Ovary (tissue), 3 donors: ENCODE measurements at regions not wholly inside any gene's neighbourhood (a gene's known extent, or its start where the extent isn't known, plus 50 kb on each side); places are given as distances from the start of the nearest gene placed in this dataset.

Source experiments
- CTCF ChIP-seq, 3 donors: fragments of 450-650 bp in 2 of 3; fragments of 200-600 bp in 1 of 3; IDR thresholded peaks; one replicate each; pipeline versions ENCODE4 v1.5.1 to v1.8.0; 2016 to 2022; ENCODE audit warnings: antibody characterized with exemption in 3 of 3, mild to moderate bottlenecking in 1 of 3
- EP300 ChIP-seq: sonication (generic); formaldehyde crosslinking; IDR thresholded peaks from one replicate; pipeline ENCODE4 v1.6.1; 2017; ENCODE audit warnings: antibody characterized with exemption
- POLR2A ChIP-seq: fragments of 450-650 bp; IDR thresholded peaks from one replicate; pipeline ENCODE4 v1.6.1; 2017; ENCODE audit warnings: antibody characterized with exemption, mild to moderate bottlenecking, moderate library complexity
- donor health status: DM: no; HTN: no; CAD: no.

GRCh38 chr4:78990938-78991810 lies 51.9 kb upstream of the PAQR3 start:
- TF ChIP-seq EP300 (no peak), CTCF (IDR thresholded peaks at IDR 0.05) (no peak), POLR2A (no peak)
